ENCODE measurements at regions not wholly inside any gene's neighbourhood (a gene's known extent, or its start where the extent isn't known, plus 50 kb on each side); places are given as distances from the start of the nearest gene placed in this dataset.

DNA sequence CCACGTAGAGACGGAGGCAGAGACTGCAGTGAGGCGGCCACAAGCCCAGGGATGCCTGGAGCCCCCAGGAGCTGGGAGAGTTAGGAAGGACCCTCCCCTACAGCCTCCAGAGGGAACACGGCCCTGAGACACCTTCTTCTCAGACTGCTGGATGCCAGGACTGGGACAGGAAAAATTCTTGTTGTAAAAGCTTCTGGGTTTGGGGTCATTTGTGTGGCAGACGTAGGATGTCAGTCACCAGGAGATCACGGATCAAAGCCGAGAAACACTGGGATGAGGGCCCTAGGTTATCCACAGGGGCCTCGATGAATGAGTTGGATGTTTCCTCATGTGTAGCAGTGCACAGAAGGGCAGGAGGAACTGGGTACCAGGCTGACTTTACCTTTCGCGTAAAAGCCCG lies 163.7 kb downstream of the SHOX start:
- TF ChIP-seq ZNF384 (IDR thresholded peaks at IDR 0.05), result no peak
- TF ChIP-seq, protein P1, sequence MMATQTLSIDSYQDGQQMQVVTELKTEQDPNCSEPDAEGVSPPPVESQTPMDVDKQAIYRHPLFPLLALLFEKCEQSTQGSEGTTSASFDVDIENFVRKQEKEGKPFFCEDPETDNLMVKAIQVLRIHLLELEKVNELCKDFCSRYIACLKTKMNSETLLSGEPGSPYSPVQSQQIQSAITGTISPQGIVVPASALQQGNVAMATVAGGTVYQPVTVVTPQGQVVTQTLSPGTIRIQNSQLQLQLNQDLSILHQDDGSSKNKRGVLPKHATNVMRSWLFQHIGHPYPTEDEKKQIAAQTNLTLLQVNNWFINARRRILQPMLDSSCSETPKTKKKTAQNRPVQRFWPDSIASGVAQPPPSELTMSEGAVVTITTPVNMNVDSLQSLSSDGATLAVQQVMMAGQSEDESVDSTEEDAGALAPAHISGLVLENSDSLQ (IDR thresholded peaks at IDR 0.05), result no peak
- TF ChIP-seq SP1 (IDR thresholded peaks at IDR 0.05), result no peak
- TF ChIP-seq NFRKB (IDR thresholded peaks at IDR 0.05), result no peak
- no peak for TF ChIP-seq FOXM1 (IDR thresholded peaks at IDR 0.05; ENCODE audit: borderline replicate concordance)
- TF ChIP-seq ELF4 (IDR thresholded peaks at IDR 0.05), result no peak
- TF ChIP-seq TARDBP (IDR thresholded peaks at IDR 0.05), result no peak
- TF ChIP-seq FOXK2 (IDR thresholded peaks at IDR 0.05), result no peak
- no peak for TF ChIP-seq L3MBTL2 (conservative IDR thresholded peaks at IDR 0.05)
- no peak for TF ChIP-seq BHLHE40 (IDR thresholded peaks at IDR 0.05; ENCODE audit: borderline replicate concordance)
- TF ChIP-seq SUZ12 (IDR thresholded peaks at IDR 0.05), result no peak
- TF ChIP-seq FOXA1 (IDR thresholded peaks at IDR 0.05), result no peak
- no peak for TF ChIP-seq HDGF (IDR thresholded peaks at IDR 0.05; ENCODE audit: borderline replicate concordance)
